Activated T-cell treated with anti-CD3 and anti-CD28 coated beads, Interleukin-2, amount 50 U/mL, for 48 hours (primary cell): ENCODE measurements at regions not wholly inside any gene's neighbourhood (a gene's known extent, or its start where the extent isn't known, plus 50 kb on each side); places are given as distances from the start of the nearest gene placed in this dataset.
"Not testable (repeated sequence)": the region's sequence is repeated elsewhere in the genome, so short reads cannot be mapped to it uniquely, and the experiment has no call there.

Experiments used
- DNase-seq, 2 experiments: peaks; one replicate each; pipeline ENCODE4 v3.0.0-alpha.2; 2020

- DNase-seq: no peak
Observed at GRCh38 chr4:15294202-15294601, 133.6 kb upstream of the C1QTNF7 start.

DNA sequence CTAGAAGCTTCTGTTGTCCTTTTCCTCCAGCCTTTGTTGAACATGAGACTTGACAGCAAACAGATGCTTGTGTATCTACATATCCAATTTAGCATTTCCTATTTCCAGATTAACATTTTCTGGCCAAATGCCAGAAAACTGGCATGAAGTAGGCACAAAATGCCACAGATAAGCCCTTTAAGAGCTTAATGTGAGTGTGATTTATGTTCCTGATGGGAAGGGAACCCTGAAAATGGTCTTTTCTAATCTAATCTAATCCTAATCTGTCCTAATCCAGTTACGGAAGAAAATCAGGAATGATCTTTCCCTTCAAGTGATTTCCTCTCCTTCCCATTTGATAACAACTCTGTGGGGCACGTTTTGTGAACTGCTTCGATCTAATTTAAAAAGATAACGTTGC lies 133.0 kb upstream of the C1QTNF7 start:
- DNase-seq: no peak

DNA sequence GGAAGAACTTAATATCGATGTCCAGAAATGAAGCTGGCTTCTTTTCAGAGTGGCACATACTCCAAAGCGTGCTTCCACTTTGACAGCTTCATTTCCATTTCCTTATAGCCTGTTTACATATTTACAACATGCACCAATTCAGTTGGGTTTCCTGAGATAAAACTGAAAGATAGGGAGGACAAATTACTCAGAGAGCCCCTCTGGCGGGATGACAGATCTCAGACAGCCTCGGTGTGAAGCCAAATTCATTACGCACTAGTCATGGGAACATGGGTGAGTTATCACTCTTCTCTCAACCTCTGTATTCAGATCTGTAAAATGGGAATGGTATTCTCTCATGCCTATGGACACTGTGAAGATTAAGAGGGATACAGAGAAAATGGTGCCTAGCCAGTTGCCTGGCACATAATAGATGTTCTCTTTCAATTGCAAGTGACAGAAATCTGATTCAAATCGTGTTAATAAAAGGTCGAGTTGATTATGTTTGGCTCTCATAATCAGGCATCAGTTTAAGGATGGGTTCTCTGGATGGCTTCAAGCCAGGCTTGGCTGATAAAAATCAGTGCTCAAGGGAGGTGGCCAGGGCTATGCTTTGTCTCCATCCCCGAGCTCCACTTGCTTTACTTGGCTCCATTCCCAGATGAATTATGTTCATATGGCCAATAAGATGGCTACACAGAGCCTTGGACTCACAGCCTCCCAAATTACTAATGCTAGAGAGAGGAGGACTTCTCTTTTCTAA lies 132.2 kb upstream of the C1QTNF7 start:
- no peak for DNase-seq

DNA sequence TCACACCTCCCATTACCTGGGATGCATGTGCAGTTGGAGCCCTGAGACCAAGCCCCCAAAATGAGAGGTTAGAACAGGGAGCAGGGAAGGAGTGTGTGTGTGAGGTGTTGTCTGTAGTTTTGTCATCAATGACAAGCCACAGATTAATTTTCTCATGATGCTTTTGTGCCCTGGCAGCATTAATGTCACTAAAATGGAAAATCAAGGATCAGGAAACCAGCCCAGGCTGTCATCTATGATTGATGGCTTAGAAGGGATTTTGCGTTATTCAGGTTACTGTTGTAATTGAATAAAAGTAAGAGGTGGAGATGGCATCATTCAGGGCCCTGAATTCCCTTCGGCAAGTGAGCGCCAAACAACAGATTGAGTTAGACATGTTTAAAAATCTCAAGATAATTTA lies 130.5 kb upstream of the C1QTNF7 start:
- no peak for DNase-seq

DNA sequence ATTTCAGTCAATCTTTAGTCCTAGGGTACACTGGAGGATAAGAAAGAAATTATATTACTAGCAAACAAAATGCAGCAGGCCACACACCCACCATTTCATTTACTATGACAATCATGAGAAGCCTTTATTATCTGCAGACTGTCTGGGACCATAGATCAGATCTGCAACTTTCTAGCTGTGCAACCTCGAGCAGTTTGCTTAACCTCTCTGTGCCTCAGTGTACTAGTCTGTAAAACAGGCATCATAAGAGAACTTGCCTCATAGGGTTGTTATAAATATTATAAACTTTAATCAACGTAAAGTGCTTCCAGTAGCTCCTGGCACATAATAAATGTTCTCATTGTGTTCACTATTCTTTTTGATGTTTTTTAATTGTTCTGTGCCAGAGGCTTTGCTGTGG lies 128.2 kb upstream of the C1QTNF7 start:
- no peak for DNase-seq

DNA sequence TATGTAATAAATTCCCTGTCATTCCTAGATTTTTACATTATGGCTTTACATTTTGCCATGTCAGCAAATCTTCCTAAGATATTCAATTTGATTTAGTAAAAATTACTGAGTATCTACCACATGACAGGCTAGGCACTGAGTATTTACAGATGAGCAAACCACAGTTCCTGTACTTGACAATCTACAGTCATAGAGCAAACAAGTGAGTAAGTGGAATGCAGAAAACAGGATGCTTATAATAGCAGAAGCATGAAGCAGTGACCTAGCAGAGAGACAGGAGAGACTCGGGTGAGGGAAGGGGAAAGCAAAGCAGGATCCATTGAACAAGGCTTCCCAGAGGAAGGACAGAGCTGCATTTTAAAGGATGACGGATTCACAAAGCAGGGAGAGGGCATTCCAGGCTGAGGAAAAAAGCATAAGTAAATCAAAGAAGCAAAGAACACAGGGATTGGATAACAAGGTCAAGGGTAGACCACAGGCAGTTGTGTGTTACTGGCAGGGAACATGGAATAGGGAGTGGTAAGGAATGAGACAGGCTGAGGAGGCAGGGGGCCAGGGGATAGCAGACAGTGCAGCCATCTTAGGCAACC lies 124.7 kb upstream of the C1QTNF7 start:
- DNase-seq: no peak

GRCh38 chr4:15314974-15315373 lies 112.9 kb upstream of the C1QTNF7 start:
- DNase-seq: no peak

DNA sequence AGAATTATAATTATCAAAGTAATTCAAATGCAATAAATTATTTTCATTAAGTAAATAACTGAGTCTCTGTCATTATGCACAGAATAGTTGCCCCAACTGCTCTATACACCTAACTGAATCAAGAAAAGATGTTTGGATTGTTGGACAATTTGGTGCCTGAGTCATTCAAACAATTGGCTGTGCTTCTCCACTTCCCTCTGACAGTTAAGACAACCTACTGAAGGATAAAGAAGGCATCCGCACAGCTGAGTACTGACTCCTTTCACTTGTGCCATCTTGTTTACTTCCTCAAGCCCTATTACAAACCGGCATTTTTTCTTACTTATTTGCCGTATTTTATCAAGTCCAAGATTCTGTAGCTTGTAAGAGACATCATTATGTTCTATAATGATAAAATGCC lies 110.6 kb upstream of the C1QTNF7 start:
- no peak for DNase-seq

DNA sequence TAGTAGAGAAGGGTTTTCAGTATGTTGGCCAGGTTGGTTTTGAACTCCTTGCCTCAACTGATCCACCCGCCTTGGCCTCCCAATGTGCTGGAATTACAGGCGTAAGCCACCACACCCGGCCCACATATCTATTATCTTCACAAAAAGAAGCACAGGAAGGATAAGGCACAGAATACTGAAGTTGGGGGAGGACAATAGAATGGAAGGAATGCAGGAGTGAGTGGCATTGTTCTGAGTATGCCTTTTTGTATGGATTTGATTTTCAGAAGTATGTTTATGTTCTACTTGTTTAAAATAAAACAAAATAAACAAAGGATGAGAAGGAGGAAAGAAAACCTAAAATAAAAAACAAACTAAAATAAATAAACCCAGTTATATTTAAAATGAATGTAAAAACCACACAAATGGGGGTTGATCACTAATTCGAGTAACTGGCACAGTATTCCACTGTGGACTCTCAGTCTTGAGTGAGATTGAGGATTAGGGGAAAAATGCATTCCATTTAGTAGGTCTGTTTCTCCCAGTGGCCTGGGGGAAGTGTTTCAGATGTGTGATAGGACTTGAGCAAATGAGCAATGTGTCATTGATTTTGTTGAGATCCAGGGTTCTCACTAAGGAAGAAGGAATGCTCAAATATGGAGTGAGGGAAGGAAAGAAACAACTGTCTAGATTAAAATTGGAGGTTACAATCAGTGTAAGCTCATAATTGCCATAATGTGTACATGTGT lies 109.0 kb upstream of the C1QTNF7 start:
- DNase-seq: no peak

- DNase-seq: no peak
Observed at GRCh38 chr4:15320121-15320678, 107.6 kb upstream of the C1QTNF7 start.

- no peak for DNase-seq
Observed at GRCh38 chr4:15322006-15322405, 105.8 kb upstream of the C1QTNF7 start.

GRCh38 chr4:15325987-15326386 lies 101.8 kb upstream of the C1QTNF7 start:
- no peak for DNase-seq

DNA sequence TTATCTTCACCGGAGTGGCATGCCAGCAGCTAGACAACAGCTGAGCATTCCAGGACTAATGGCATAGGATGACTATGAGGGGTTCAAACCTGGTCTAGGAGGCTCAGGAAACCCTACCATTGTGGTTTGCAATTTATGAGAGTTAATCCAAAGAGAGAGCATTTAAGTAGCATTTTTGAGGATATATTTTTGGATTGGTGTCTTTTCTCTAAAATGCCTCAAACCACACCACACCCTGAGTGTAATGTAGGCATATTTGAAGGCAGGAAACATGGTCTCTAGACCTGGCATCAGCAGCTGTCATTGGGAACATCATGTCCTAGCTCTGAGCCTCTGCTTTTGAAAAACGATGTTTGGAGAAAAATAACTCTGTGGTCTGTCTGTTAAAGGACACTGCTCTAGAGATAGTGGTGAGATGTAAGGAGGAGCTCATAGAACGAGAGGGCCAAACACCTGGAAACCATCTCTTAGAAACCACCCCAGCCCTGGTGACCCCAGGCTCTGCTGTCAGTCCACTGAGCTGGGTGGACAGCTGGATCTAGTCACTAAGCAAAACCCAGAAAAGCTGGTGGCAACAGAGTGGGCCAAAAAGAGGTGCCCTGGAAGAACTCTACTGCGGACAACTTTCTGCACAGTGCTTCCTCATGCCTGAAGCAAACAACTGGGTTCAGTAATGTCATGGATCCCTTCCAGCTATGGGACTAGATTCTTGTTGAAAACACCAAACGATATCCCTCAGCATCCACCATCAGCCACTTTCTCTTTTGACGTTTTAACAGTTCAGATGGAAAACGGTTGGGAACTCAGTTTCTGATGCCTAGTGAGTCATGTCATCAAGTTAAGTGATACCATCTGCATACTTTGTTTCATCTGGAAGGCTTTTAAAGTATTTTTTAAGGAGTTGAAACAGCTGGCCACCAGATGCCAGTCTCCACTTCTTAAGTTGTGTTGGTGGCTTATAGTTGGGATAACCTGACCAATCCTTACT lies 100.2 kb upstream of the C1QTNF7 start:
- DNase-seq: no peak

DNA sequence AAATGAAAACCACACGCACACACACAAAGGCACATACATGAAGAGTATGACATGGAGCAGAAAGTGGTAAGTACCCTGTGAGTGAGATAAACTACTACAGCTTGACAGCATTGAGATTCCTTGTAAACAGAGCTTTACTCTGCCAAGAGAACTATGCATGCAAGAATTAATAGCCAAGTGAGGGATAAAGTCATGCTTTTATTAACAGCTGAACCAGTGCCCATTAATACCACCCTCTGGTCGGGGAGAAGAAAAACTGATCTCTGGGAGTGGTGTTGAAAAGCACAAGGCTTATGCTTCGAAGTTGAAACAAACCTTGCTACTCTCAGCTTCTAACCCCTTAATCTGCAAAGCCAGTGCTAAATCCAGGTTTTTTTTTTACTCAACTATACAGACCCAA lies 95.9 kb upstream of the C1QTNF7 start:
- DNase-seq: no peak

DNA sequence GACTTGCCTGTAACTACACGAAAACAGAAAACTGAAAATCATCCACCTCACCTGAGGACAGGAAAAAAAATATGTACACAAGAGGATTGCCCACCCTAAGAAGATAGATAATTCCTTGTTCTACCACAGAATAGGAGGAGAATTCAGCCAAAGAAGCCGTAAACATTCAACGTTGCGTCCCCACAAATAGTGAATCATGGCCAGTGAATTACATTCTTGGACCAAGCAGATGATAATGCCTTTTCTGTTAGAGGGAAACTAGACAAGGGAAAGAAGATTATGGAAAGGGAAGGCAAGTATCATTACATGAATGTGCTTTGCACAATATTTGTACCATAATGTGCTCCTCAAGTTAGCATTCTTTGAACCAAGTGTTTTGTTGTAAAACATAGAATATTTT lies 95.5 kb upstream of the C1QTNF7 start:
- no peak for DNase-seq

- no peak for DNase-seq
Observed at GRCh38 chr4:15333692-15334633, 93.9 kb upstream of the C1QTNF7 start.

DNA sequence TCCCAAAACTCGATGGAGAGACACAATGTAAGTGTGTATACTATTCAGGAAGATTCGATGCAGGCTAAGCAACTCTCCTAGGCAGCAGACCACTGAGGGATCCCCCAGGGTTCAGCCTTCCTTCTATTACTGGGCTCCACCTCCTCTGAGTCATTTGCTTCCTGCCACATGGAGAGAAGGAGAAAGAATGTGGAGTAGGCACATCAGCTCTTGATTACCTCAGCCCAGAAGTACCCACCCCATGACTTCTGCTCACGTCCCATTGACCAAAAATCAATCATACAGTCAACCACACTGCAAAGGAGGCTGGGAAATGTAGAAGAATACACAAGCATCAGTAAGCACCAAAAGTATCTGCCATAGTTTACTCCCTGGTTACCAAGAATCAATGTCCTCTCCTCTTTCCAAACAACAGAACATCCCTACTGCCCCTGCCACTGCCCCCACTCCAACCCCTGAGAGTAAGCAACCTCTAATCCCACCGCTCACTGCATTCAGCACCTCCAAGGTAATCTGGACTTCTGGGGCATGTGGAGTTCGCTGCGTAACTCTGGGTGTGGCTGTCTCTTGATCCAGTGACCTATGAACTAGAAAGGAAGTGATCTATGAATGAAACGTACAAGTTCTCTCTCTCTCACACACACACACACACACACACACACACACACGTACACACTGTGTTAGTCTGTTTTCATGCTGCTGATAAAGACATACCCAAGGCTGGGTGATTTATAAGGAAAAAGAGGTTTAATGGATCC lies 91.2 kb upstream of the C1QTNF7 start:
- no peak for DNase-seq

DNA sequence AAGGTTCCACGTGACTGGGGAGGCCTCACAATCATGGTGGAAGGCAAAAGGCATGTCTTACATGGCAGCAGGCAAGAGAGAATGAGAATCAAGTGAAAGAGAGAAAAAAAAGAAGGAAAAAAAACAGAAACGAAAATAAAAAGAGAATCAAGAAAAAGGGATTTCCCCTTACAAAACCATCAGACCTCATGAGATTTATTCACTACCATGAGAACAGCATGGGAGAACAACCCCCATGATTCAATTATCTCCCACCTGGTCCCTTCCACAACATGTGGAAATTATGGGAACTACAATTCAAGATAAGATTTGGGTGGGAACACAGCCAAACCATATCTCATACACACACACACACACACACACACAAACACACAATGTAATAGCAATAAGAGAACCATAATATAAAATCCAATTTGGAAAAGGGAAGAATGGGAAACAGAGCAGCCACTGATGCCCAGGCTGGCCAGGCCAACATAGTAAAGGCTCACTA lies 90.6 kb upstream of the C1QTNF7 start:
- DNase-seq: not testable (repeated sequence)

DNA sequence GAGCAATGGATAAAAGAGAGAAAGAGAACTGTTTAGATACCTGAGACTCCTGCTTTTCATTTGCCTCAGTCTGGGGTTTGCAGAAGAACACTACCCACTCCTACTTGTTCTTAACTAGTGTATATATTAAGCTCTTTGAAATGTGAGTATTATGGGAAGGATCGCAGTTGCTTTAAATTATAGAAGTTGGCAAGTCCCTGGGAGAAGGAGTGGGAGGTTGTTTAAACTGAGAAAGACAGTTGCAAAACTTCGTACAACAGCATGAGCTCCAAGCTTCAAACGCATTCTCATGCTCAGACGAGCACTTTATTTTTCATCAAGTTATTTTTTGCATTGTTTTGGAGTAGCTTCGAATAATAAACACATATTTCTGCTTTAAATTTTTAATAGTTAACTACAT lies 88.1 kb upstream of the C1QTNF7 start:
- no peak for DNase-seq

GRCh38 chr4:15340332-15340731 lies 87.5 kb upstream of the C1QTNF7 start:
- DNase-seq: no peak
